HEK293 (cell line): ENCODE measurements at regions not wholly inside any gene's neighbourhood (a gene's known extent, or its start where the extent isn't known, plus 50 kb on each side); places are given as distances from the start of the nearest gene placed in this dataset.

ENCODE experiments used
- CTCF ChIP-seq: fragments of 450-650 bp; formaldehyde crosslinking; IDR thresholded peaks from 2 replicates; pipeline ENCODE4 v1.5.1; 2016; ENCODE audit warnings: missing biosample characterization, missing genetic modification characterization
- YY1 ChIP-seq: fragments of 450-650 bp; formaldehyde crosslinking; IDR thresholded peaks from 2 replicates; pipeline ENCODE4 v1.5.1; 2018; ENCODE audit warnings: missing biosample characterization, missing genetic modification characterization
- ZNF398 ChIP-seq: fragments of 450-650 bp; formaldehyde crosslinking; IDR thresholded peaks from 2 replicates; pipeline ENCODE4 v1.5.1; 2017; ENCODE audit warnings: missing biosample characterization, missing genetic modification characterization

- TF ChIP-seq YY1 (tag by site-specific recombination) (no peak), CTCF (no peak), ZNF398 (tag by site-specific recombination) (no peak)
These were observed 119.9 kb downstream of the SYF2 start for GRCh38 chr1:25112400-25112799.
